Fibroblast of lung (primary cell): ENCODE measurements at regions not wholly inside any gene's neighbourhood (a gene's known extent, or its start where the extent isn't known, plus 50 kb on each side); places are given as distances from the start of the nearest gene placed in this dataset.

Source experiments
- DNase-seq, 2 donors: peaks; one replicate each; pipeline versions ENCODE4 v3.0.0 to v3.0.0-alpha.2; 2010; ENCODE audit warnings: low read depth in 2 of 2
- H2AFZ ChIP-seq: 2 replicates; pipeline ENCODE4 v1.5.1; 2012; ENCODE audit warnings: low read length, control low read depth, inconsistent platforms
- H3K27ac ChIP-seq: 2 replicates; pipeline ENCODE4 v1.5.1; 2011; ENCODE audit warnings: low read length, control low read depth; ENCODE audit not compliant: insufficient read depth
- H3K27me3 ChIP-seq: 2 replicates; pipeline ENCODE4 v1.5.1; 2011; ENCODE audit warnings: mild to moderate bottlenecking, low read length; ENCODE audit not compliant: control insufficient read depth, insufficient read depth
- H3K36me3 ChIP-seq: 2 replicates; pipeline ENCODE4 v1.5.1; 2011; ENCODE audit warnings: low read length; ENCODE audit not compliant: control insufficient read depth, insufficient read depth
- H3K4me1 ChIP-seq: 2 replicates; pipeline ENCODE4 v1.5.1; 2011; ENCODE audit warnings: low read length; ENCODE audit not compliant: control insufficient read depth, insufficient read depth; ENCODE audit errors: extremely low read depth
- H3K4me2 ChIP-seq: 2 replicates; pipeline ENCODE4 v1.5.1; 2011; ENCODE audit warnings: low read length, control low read depth; ENCODE audit not compliant: insufficient read depth; ENCODE audit errors: extremely low read depth
- H3K4me3 ChIP-seq, 4 experiments: fragments of 200-600 bp in 1 of 4; sonication (generic) in 1 of 4; replicated peaks in 1 of 4; 2 replicates each; pipeline ENCODE4 v1.5.1; 2011 to 2016; ENCODE audit warnings: low read length in 4 of 4, low read depth in 3 of 4, mild to moderate bottlenecking in 3 of 4, control low read depth in 2 of 4, inconsistent platforms in 1 of 4, mixed read lengths in 1 of 4; ENCODE audit not compliant: insufficient read depth in 1 of 4; ENCODE audit errors: control extremely low read depth in 1 of 4
- H3K79me2 ChIP-seq: 2 replicates; pipeline ENCODE4 v1.5.1; 2012; ENCODE audit warnings: mild to moderate bottlenecking, low read length, inconsistent platforms; ENCODE audit not compliant: control insufficient read depth, insufficient read depth
- H3K9ac ChIP-seq: 2 replicates; pipeline ENCODE4 v1.5.1; 2011; ENCODE audit warnings: mild to moderate bottlenecking, low read length, control low read depth; ENCODE audit not compliant: insufficient read depth
- H3K9me3 ChIP-seq: 2 replicates; pipeline ENCODE4 v1.5.1; 2012; ENCODE audit warnings: low read depth, low read length; ENCODE audit not compliant: control insufficient read depth, insufficient read depth
- H4K20me1 ChIP-seq: 2 replicates; pipeline ENCODE4 v1.5.1; 2011; ENCODE audit warnings: low read length; ENCODE audit not compliant: control insufficient read depth, insufficient read depth; ENCODE audit errors: extremely low read depth
- EZH2 ChIP-seq: IDR thresholded peaks from 2 replicates; pipeline ENCODE4 v1.5.1; 2012; ENCODE audit warnings: low read length, control low read depth, mild to moderate bottlenecking; ENCODE audit errors: missing control alignments
- TF ChIP-seq, protein P1 (sequence below), 2 donors: IDR thresholded peaks in 1 of 2; conservative IDR thresholded peaks in 1 of 2; 1 replicate in 1 of 2; 2 replicates in 1 of 2; pipeline ENCODE4 v1.5.1; 2011 to 2012; ENCODE audit warnings: low read length in 2 of 2, control low read depth in 1 of 2, inconsistent platforms in 1 of 2, low read depth in 1 of 2, mild to moderate bottlenecking in 1 of 2

DNA sequence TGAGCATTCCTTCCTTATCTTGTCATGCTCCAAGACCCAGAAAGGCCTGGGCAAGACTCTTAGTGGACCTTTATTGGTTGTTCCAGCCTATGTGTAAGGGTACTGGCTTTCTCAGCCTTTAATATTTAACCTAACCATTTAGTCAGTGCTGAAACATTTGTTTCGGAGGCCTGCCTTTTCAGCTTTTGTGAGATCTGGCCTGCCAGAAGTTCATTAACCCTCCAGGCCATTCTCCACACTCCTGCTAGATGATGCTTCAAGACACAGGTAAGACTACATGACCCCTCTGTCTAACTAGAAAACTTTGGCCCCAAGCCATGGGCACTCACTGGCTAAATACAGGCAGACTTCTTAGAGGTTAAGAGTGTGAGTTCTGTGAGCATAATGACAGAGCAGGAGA is 138.4 kb upstream of the ZP4 start:
- H2AFZ ChIP-seq: no peak overlapping the region
- H3K36me3 ChIP-seq: no peaks in the 10 kb centered on the region
- TF ChIP-seq EZH2: no peak
- TF ChIP-seq, protein P1, sequence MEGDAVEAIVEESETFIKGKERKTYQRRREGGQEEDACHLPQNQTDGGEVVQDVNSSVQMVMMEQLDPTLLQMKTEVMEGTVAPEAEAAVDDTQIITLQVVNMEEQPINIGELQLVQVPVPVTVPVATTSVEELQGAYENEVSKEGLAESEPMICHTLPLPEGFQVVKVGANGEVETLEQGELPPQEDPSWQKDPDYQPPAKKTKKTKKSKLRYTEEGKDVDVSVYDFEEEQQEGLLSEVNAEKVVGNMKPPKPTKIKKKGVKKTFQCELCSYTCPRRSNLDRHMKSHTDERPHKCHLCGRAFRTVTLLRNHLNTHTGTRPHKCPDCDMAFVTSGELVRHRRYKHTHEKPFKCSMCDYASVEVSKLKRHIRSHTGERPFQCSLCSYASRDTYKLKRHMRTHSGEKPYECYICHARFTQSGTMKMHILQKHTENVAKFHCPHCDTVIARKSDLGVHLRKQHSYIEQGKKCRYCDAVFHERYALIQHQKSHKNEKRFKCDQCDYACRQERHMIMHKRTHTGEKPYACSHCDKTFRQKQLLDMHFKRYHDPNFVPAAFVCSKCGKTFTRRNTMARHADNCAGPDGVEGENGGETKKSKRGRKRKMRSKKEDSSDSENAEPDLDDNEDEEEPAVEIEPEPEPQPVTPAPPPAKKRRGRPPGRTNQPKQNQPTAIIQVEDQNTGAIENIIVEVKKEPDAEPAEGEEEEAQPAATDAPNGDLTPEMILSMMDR (conservative IDR thresholded peaks at IDR 0.05 in 1 of 2, IDR thresholded peaks at IDR 0.05 in 1 of 2; ENCODE audit: low read depth in 1 of 2, low read length in 2 of 2): no peak
- no peak overlapping the region for H3K4me2 ChIP-seq
- H3K27me3 ChIP-seq: no peaks in the 10 kb centered on the region
- no peaks in the 10 kb centered on the region for H3K4me1 ChIP-seq
- H3K9me3 ChIP-seq: no peaks in the 10 kb centered on the region
- H4K20me1 ChIP-seq: no peaks in the 10 kb centered on the region
- no peaks in the 10 kb centered on the region for H3K79me2 ChIP-seq
- H3K27ac ChIP-seq: no peak overlapping the region
- no peak overlapping the region for H3K4me3 ChIP-seq
- DNase-seq: no peak
- H3K9ac ChIP-seq: no peak overlapping the region

DNA sequence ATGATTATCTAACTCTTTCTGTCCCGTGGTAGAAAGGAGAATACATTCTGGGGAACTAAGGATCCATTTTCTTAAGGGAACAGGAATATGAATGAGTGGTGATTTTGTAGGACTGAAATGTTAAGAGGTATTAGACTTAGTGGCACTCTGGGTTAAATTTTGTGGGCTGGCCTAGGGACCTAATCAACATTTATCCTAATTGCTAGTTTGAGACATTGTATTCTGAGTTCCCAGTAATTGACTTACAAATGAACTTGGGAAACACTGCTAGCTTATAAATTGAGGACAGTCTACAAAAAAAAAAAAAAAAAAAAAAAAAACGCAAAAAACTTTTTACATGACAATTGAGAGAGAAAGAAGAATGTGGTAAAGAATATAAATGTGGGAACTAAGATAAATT is 136.6 kb upstream of the ZP4 start:
- H3K79me2 ChIP-seq: no peaks in the 10 kb centered on the region
- H3K36me3 ChIP-seq: no peaks in the 10 kb centered on the region
- no peak overlapping the region for H3K27ac ChIP-seq
- no peak overlapping the region for H3K9ac ChIP-seq
- no peaks in the 10 kb centered on the region for H3K27me3 ChIP-seq
- no peak overlapping the region for H2AFZ ChIP-seq
- no peak overlapping the region for H3K4me3 ChIP-seq
- no peaks in the 10 kb centered on the region for H3K4me1 ChIP-seq
- H3K4me2 ChIP-seq: no peak overlapping the region
- H3K9me3 ChIP-seq: no peaks in the 10 kb centered on the region
- no peaks in the 10 kb centered on the region for H4K20me1 ChIP-seq
- TF ChIP-seq, protein P1 (conservative IDR thresholded peaks at IDR 0.05 in 1 of 2, IDR thresholded peaks at IDR 0.05 in 1 of 2; ENCODE audit: low read depth in 1 of 2, low read length in 2 of 2): no peak
- TF ChIP-seq EZH2: no peak
- DNase-seq: no peak

DNA sequence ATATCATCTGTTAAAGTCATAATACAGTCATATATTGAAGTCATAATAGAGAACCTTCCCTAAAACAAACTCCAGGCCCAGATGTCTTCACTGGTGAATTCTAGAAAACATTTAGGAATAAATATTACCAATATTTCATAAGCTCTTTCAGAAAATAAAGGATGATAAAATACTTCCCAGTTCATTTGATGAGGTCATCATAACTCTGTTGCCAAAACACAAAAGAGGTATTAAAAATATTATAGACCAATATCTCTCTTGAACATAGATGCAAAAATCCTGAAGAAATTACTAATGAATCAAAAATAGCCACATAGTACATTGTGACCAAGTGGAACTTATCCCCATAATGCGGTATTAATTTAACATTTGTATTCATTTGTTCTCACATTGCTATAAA is 132.4 kb upstream of the ZP4 start:
- H3K36me3 ChIP-seq: no peaks in the 10 kb centered on the region
- no peaks in the 10 kb centered on the region for H3K27me3 ChIP-seq
- no peak overlapping the region for H3K4me3 ChIP-seq
- H3K4me2 ChIP-seq: no peak overlapping the region
- no peak overlapping the region for H3K27ac ChIP-seq
- H3K79me2 ChIP-seq: no peaks in the 10 kb centered on the region
- H3K9me3 ChIP-seq: no peaks in the 10 kb centered on the region
- no peak for DNase-seq
- H3K4me1 ChIP-seq: no peaks in the 10 kb centered on the region
- H4K20me1 ChIP-seq: no peaks in the 10 kb centered on the region
- H2AFZ ChIP-seq: no peak overlapping the region
- H3K9ac ChIP-seq: no peak overlapping the region
- TF ChIP-seq EZH2: no peak
- TF ChIP-seq, protein P1 (conservative IDR thresholded peaks at IDR 0.05 in 1 of 2, IDR thresholded peaks at IDR 0.05 in 1 of 2; ENCODE audit: low read depth in 1 of 2, low read length in 2 of 2): no peak
